Calu3 (cell line): ENCODE measurements at regions not wholly inside any gene's neighbourhood (a gene's known extent, or its start where the extent isn't known, plus 50 kb on each side); places are given as distances from the start of the nearest gene placed in this dataset.

Experiments
- BruUV-seq: library from RNA; stranded (reverse); fragments of 400-500 nt; replicated peaks from 2 replicates; lab custom pipeline; 2021; lab: Mats Ljungman, UMichigan
- CTCF ChIA-PET: fragments of 300-600 bp; sonication (Branson Sonifier 250); formaldehyde crosslinking; loops from one replicate; lab custom pipeline; 2022; ENCODE audit warnings: antibody characterized with exemption; lab: Charles Lee
- DNase-seq: peaks from one replicate; pipeline ENCODE4 v3.0.0; 2022
- H3K27ac Mint-ChIP-seq: one replicate; pipeline ENCODE4 v1.8.0; 2022; ENCODE audit warnings: mixed read lengths; ENCODE audit not compliant: unreplicated experiment
- H3K27me3 Mint-ChIP-seq: one replicate; pipeline ENCODE4 v1.8.0; 2022; ENCODE audit warnings: mixed read lengths; ENCODE audit not compliant: unreplicated experiment
- H3K36me3 Mint-ChIP-seq: one replicate; pipeline ENCODE4 v1.8.0; 2022; ENCODE audit warnings: mild to moderate bottlenecking, moderate library complexity, mixed read lengths; ENCODE audit not compliant: insufficient read depth, unreplicated experiment
- H3K4me1 Mint-ChIP-seq: one replicate; pipeline ENCODE4 v1.8.0; 2022; ENCODE audit warnings: mild to moderate bottlenecking, low read depth, mixed read lengths; ENCODE audit not compliant: unreplicated experiment
- H3K4me3 Mint-ChIP-seq: one replicate; pipeline ENCODE4 v1.8.0; 2022; ENCODE audit warnings: mild to moderate bottlenecking, low read depth, moderate library complexity, mixed read lengths; ENCODE audit not compliant: unreplicated experiment
- H3K9me3 Mint-ChIP-seq: one replicate; pipeline ENCODE4 v1.8.0; 2022; ENCODE audit warnings: low read depth, mixed read lengths; ENCODE audit not compliant: unreplicated experiment
- intact Hi-C: fragments of 100-400 bp; cut with micrococcal nuclease; formaldehyde crosslinking; loops from one replicate; pipeline ENCODE4 v1.10.0; 2022; ENCODE audit not compliant: unreplicated experiment
- TF ChIP-seq, protein P1 (sequence below): fragments of 200-600 bp; IDR thresholded peaks from one replicate; pipeline ENCODE4 v1.8.0; 2022; ENCODE audit warnings: antibody characterized with exemption; ENCODE audit not compliant: unreplicated experiment

DNA sequence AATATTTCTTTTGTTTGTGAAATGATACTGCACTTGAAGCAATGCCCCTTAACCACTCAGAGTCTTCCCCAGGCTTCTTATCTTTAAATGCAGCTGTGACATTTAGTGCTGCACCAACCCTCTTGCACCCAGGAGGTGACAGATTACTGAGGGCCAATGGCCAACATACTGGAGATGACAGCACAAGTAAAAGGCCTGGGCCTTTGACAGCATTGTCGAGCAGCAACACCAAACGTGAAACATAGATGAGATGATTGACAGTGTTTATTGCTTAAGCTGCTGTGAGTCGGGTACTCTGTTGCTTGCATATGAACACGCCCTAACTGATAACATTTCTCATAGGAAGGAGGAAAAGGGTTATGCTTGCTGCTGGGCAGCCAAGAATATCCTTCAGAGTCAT, 80.3 kb downstream of the THNSL2 start:
- Mint-ChIP-seq H3K36me3 (no peaks in the 10 kb centered on the region), H3K27me3 (peaks cover 35% of the 10 kb centered on the region), H3K4me3 (no peak overlapping the region), H3K27ac (no peak overlapping the region), H3K4me1 (no peaks in the 10 kb centered on the region), H3K9me3 (no peaks in the 10 kb centered on the region)
- BruUV-seq = no TSS peak
- CTCF ChIA-PET = no interaction called here
- intact Hi-C loops = no loop called here
- TF ChIP-seq, protein P1, sequence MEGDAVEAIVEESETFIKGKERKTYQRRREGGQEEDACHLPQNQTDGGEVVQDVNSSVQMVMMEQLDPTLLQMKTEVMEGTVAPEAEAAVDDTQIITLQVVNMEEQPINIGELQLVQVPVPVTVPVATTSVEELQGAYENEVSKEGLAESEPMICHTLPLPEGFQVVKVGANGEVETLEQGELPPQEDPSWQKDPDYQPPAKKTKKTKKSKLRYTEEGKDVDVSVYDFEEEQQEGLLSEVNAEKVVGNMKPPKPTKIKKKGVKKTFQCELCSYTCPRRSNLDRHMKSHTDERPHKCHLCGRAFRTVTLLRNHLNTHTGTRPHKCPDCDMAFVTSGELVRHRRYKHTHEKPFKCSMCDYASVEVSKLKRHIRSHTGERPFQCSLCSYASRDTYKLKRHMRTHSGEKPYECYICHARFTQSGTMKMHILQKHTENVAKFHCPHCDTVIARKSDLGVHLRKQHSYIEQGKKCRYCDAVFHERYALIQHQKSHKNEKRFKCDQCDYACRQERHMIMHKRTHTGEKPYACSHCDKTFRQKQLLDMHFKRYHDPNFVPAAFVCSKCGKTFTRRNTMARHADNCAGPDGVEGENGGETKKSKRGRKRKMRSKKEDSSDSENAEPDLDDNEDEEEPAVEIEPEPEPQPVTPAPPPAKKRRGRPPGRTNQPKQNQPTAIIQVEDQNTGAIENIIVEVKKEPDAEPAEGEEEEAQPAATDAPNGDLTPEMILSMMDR = no peak
- no peak for DNase-seq

DNA sequence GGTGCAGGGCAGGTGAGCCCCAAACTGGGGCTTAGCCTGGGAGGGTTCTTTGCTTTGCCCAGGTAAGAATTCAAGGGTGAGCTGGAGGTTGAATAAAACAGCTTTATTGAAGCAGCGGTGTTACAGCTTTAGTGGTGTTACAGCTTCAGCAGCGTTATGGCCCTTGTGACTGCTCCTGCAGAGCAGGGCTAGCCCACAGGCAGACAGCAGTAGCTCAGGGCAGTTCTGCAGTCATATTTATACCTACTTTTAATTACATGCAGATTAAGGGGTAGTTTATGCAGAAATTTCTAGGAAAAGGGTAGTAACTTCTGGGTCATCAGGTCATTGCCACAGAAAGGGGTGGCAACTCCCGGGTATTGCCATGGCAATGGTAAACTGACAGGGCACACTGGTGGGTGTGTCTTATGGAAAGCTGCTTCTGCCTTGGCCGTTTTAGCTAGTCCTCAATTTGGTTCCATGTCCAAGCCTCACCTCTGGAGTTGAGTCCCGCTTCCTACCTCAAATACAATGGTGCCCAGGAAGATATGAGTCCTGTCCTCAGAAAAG, 78.2 kb downstream of the THNSL2 start:
- intact Hi-C loops = no loop called here
- CTCF ChIA-PET = no interaction called here
- no TSS peak for BruUV-seq
- TF ChIP-seq, protein P1 = no peak
- peaks cover 26% of the 10 kb centered on the region for H3K27me3 Mint-ChIP-seq
- no peaks in the 10 kb centered on the region for H3K36me3 Mint-ChIP-seq
- H3K9me3 Mint-ChIP-seq = peaks cover 5% of the 10 kb centered on the region
- no peak overlapping the region for H3K27ac Mint-ChIP-seq
- no peaks in the 10 kb centered on the region for H3K4me1 Mint-ChIP-seq
- no peak overlapping the region for H3K4me3 Mint-ChIP-seq
- no peak for DNase-seq

GRCh38 chr2:88247531-88247930, 77.4 kb downstream of the THNSL2 start:
- Mint-ChIP-seq H3K4me1 (no peaks in the 10 kb centered on the region), H3K4me3 (no peak overlapping the region), H3K27ac (no peak overlapping the region), H3K36me3 (no peaks in the 10 kb centered on the region), H3K9me3 (peaks cover 9% of the 10 kb centered on the region), H3K27me3 (peaks cover 26% of the 10 kb centered on the region)
- TF ChIP-seq, protein P1 = no peak
- no TSS peak for BruUV-seq
- intact Hi-C loops = no loop called here
- no peak for DNase-seq
- CTCF ChIA-PET = no interaction called here

DNA sequence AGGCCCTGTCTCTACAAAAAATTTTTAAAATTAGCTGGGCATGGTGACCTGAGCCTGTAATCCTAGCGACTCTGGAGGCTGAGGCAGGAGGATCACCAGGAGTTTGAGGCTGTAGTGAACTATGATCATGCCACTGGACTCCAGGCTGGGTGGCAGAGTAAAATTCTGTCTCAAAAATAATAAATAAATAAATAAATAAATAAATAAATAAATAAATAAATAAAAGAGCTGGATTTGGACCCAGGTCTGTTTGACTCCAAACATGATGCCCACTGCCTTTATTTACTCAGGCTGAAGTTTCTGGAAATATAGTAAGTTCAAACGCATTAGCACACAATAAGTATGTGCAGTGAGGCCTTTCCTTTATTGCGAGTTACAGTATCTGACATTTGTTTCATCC, 75.0 kb downstream of the THNSL2 start:
- CTCF ChIA-PET = no interaction called here
- Mint-ChIP-seq H3K4me1 (no peaks in the 10 kb centered on the region), H3K4me3 (no peak overlapping the region), H3K9me3 (peaks cover 9% of the 10 kb centered on the region), H3K27me3 (peaks cover 18% of the 10 kb centered on the region), H3K27ac (no peak overlapping the region), H3K36me3 (no peaks in the 10 kb centered on the region)
- no TSS peak for BruUV-seq
- TF ChIP-seq, protein P1 = no peak
- intact Hi-C loops = no loop called here
- no peak for DNase-seq
